NCI-H1436 (cell line): ENCODE measurements at regions not wholly inside any gene's neighbourhood (a gene's known extent, or its start where the extent isn't known, plus 50 kb on each side); places are given as distances from the start of the nearest gene placed in this dataset.
"Not testable (repeated sequence)": the region's sequence is repeated elsewhere in the genome, so short reads cannot be mapped to it uniquely, and the experiment has no call there.

ENCODE experiments used
- DNase-seq: peaks from one replicate; lab custom pipeline; 2025; lab: John Stamatoyannopoulos, UW

DNA sequence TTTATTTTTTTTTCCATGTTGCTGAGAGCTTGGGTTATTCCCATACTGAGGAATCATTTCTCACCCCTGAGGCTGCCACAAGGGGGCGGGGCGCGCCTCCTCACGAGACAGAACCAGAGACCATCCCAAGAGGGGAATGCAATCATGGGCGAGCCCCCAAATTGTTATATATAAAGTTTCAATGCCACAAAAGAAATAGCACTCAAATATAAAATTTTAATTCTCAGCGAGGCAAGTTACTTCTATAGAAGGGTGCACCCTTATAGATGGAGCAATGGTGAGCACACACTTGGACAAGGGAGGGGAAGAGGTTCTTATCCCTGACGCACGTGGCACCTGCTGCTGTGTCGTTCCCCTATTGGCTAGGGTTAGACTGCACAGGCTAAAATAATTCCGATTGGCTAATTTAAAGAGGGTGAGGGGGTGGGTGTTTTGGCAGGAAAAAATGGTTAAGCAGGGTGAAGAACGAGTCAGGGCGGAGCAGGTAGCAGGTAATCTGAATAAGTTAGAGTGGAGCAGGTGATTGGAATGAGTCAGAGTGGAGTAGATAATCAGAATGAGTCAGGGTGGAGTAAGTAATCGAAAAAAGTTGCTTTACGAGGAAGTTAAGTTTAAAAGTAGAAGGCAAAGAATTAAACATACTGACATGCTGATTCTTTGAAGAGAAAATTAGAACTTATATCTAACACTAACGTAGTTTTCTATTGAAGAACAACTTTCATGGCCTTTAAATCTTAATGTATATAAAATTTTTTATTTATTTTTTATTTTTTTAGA is 177.5 kb downstream of the MTCL1 start:
- DNase-seq: no peak

DNA sequence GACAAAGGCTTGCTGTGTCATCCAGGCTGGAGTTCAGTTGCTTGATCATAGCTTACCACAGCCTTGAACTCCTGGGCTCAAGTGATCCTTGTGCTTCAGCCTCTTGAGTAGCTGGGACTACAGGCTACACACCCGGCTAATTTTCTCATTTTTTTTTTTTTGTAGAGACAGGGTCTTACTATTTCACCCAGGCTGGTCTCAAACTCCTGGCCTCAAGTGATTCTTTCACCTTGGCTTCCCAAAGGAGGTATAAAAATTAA is 178.0 kb downstream of the MTCL1 start:
- no peak for DNase-seq

DNA sequence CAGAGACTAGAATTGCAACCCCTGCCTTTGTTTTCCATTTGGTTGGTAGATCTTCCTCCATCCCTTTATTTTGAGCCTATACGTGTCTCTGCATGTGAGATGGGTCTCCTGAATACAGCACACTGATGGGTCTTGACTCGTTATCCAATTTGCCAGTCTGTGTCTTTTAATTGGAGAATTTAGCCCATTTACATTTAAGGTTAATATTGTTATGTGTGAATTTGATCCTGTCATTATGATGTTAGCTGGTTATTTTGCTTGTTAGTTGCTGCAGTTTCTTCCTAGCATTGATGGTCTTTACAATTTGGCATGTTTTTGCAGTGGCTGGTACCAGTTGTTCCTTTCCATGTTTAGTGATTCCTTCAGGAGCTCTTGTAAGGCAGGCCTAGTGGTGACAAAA is 182.5 kb downstream of the MTCL1 start:
- DNase-seq: not testable (repeated sequence)

DNA sequence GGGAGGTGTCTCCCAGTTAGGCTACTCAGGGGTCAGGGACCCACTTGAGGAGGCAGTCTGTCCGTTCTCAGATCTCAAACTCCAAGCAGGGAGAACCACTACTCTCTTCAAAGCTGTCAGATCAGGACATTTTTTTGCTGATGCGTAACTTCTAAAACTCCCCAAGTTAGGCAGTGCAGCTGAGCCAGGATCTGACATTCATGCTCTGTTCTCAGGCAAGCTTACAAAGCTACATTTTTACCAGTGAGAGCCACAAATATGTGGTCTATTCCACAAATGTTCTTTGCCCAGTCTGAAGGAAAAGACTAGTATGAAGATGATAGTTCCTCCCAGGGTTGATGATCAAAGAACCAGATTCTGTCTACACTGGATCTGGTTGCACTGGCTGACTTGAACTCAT is 184.1 kb downstream of the MTCL1 start:
- DNase-seq: no peak

DNA sequence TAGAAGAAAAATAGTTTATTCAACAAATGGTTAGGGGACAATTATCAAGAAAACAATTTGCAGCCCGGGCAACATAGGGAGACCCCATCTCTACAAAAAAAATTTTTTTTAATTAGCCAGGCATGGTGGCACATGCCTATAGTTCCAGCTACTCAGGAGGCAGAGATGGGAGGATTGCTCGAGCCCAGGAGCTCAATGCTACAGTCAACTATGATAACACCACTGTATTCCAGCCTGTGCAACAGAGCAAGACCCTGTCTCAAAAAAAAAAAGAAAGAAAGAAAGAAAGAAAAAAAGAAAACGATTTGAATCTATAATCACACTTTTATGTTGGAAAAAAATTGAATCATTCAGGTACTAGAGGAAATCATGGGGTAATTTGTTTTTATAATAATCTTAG is 185.1 kb downstream of the MTCL1 start:
- DNase-seq: not testable (repeated sequence)

DNA sequence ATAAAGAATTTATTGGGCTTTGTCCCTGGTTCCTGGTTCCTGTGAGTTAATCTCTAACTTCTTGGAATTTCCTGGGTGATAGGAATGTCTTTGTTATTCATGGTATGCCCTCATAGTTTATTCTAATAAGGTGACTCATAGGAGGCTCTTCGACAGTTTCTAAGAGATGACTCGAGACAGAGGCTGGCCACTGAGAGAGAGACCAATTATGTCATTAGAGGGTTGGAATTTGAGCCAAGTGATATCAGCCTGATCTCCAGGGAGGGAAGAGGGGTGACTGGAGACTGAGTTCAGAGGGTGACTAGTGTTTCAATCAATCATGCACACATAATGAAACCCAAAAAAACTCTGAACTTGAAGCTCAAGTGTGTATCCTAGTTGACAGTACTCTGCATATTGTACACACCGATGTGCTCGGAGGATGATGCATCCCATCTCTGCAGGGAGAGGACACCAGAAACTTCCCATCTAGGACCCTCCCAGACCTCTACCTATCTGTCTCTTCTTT is 185.7 kb downstream of the MTCL1 start:
- DNase-seq: no peak

DNA sequence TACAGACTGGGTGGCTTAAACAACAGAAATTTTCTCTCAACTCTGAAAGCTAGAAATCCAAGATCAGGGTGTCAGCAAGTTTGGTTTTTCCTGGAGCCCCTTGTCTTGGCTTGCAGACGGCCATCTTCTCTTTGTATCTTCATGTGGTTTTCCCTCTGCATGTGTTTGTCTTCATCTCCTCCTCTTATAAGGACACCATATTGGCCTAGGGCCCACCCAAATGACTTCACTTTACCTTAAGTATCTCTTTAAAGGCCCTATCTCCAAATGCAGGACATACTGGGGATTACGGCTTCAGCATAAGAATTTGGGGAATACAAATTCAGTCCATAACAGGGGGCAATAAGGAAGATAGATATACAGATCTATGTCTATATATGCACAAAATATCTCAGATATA is 187.9 kb downstream of the MTCL1 start:
- no peak for DNase-seq

DNA sequence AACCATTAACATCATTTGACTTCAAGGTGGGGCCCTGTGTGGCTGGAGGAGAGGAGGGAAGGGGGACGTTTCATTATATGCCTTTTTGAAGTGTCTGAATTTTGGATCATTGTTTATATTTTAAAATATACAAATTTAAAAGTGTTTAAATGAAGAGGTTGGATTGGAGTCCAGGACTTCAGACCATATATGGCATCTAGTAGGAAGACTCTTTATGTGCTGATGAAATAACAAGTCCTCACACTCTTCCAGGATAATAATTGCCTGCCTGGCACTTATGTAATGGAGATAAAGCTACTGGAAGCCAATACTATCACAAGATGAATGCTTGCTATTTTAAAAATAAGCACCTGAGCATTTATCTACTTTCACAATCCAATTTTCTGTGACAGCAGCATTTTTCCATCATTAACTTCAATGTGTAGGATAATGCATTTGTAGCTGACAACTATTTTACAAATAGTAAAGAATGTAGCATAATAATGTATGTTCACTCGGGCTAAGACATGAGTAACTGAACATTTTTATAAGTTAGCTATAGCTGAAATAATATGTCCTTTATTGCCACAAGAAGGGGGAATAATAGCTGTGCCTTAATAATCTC is 188.4 kb downstream of the MTCL1 start:
- DNase-seq: no peak

DNA sequence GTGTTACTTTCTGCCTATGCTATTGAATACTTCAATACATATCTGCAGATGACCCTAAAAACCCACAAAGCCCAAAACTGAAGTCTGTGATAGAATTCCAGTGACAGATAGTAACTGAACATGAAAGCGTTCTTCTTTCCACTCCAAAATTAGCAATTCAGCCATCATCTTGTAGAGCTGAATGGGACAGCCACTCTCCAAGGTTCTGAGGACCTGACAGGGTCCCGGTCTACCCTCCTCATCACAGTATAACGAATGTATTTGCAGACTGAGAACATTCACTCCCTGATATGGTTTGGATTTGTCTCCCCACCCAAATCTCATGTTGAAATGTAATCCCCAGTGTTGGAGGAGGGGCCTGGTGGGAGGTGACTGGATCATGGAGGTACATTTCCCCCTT is 189.5 kb downstream of the MTCL1 start:
- DNase-seq: no peak

DNA sequence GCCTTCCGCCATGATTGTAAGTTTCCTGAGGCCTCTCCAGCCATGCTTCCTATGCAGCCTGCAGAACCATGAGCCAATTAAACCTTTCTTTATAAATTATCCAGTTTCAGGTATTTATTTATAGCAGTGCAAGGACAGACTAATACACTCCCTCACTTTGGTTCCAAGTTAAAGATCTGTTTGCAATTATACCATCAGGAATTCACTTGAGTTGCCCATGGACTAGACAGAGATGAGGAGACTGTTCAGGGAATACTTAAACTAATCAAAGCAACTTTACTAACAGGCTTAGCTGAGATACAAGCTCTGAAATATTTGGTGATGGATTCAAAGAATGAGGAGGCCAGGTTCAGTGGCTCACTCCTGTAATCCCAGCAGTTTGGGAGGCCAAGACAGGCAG is 190.0 kb downstream of the MTCL1 start:
- no peak for DNase-seq

DNA sequence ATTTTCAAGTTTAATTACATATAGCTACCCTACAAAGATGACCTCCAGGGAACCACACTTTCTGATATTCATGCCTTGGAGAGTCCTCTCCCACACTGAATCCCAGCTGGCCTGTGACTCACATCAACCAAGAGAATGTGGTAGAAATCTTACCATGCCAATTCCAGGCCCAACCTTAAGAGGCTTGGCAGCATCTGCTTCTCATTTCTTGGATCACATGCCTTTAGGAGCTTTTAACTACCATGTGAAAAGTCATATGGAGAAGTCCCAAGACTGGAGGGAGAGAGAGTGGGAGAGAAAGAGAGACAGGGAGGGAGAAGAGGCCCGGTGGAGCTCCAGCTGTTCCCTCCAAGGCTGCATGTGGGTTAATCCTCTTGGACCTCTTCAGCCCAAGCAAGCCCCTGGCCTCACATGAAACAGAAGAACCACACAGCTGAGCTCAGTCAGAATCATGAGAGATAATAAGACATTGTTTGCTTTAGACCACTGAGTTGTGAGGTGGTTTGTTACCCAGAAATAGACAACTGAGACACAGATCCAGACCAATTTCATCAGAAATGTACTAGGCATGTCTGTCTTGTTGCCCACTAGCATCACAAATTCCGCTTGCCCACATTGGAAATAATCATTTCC is 190.7 kb downstream of the MTCL1 start:
- no peak for DNase-seq

DNA sequence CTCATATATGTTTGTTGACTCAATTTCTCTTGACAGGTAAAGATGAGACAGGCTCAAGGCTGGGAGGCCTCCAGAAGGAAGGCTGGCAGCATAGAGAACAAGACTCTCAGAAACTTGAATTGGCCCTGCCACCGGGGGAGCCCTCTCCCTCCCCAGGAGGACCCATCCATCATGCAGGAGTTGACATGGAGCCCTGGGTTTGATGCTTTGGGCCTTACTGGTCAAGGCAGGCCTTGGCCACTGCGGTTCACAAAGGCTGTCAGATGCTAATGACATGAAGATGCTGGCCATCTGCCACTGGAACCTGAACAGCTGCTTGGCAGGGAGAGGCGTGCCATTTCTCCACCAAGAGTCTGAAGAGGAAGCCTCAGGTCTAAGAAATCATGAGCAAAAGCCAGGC is 193.6 kb downstream of the MTCL1 start:
- DNase-seq: no peak

DNA sequence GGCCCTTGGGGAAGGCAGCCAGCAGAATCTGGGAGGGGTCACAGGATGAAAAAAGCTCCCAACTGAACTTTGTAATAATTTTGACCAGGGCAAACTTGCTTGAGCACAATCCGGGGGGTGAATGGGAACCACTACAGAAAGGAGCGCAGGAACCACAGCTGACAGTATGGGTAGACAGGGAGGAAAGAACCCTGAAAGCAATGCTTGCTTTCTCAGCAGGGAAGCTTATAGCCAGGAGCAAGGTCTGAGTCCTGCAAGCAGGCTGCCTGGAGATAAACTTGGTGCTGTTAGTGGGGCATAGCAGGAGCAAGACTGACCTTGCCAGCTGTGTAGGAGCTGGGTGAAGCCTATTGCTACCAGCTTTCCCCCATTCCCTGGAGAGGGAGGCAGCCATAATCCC is 195.2 kb downstream of the MTCL1 start:
- DNase-seq: no peak

DNA sequence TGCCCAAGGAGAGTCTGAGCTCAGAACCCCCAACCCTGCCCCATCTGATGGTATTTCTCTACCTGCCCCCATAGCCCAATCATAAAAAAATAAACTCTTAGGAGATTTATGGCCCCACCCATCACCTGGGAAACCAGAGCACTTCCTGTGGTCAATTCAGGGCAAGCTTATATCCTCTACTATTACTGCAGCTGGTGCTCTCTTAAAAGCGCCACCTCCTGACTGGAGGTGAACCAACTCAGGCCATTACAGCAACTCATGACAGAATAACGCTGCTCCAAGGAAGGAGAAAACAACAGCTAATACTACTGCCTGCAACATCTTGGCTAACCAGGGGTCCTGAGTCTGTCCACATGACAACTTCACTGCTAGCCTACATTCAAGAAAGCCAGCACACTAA is 195.7 kb downstream of the MTCL1 start:
- DNase-seq: no peak

DNA sequence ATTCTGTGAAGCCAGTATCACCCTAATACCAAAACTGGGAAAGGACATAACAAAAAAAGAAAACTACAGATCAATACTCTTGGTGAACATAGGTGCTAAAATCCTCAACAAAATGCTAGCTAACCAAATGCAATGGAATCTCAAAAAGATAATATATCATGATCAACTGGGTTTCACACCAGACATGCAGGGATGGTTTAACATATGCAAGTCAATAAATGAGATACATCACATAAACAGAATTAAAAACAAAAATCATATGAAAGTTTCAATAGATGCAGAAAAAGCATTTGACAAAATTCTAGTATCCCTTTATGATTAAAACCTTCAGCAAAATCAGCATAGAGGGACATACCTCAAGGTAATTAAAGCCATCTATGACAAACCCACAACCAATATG is 198.2 kb upstream of the NDUFV2 start:
- DNase-seq: no peak

DNA sequence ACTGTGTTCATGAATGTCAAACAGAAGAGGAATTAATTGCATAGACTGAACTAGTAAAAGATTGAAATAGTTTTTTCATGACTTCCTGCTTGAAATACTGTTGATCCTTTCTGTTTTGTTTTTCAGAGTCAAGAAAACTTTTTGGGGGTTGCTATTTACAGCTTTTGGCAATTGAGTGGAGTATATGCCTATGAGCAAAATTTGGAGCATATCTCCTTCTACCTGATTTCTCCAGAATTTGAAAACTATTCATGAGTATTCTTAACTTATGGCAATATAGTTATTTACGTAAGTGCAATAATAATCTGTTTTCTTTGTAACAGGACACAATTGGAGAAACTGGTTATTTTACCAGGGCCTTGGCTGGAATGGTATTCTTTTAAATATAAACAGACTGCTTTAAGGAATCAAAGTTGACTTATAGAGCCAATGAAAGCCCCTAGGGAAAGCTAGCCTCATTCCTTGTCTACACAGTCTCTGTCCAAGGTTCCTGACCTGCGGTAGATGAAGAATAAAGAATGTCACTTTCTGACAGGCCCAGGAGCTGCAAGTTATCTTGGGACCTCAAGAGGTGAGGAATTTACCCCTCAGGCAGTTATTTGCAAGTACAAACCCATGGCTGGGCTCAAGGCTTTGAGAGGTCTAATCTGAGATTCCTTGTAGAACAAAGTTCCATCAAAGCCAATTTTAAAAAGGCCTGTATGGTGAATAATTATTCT is 193.5 kb upstream of the NDUFV2 start:
- DNase-seq: no peak

DNA sequence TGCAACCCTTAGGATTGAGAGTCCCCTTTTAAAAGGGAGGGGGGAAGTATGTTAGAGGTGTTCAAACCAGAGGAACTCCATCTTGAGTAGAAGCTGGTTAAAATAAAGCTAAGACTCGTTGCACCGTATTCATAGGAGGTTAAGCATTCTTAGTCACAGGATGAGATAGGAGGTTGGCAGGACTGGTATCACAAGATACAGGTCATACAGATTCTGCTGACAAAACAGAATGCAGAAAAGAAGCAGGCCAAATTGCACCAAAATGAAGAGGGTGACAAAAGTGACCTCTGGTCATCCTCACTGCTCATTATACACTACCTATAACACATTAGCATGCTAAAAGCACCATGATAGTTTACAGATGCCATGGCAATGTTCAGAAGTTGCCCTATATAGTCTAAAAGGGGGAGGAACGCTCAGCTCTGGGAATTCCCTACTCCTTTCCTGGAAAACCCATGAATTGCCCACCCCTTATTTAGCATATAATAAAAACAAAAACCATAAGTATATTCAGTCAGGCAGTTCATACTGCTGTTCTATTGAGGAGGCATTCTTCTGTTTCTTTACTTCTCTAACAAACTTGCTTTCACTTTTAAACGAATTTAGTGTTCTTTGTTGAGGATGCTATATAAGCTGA is 192.2 kb upstream of the NDUFV2 start:
- DNase-seq: no peak

DNA sequence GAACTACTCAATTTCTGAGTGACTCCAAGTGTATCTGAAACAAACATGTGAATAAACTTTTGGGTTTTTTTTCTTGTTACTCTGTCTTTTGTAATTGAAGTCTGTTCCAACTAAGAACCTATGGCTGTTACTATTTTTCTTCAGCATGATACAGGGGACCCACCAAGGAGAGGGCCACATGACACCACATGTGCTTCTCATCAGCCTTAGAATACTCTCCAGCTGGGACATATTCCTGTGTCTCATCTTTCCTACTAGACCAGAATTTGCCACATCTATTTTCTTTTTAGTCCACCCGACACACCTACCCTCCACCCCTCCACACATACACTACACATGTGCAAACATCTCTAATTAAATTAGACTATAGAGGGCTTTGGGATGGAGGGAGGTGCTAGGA is 191.7 kb upstream of the NDUFV2 start:
- DNase-seq: no peak

DNA sequence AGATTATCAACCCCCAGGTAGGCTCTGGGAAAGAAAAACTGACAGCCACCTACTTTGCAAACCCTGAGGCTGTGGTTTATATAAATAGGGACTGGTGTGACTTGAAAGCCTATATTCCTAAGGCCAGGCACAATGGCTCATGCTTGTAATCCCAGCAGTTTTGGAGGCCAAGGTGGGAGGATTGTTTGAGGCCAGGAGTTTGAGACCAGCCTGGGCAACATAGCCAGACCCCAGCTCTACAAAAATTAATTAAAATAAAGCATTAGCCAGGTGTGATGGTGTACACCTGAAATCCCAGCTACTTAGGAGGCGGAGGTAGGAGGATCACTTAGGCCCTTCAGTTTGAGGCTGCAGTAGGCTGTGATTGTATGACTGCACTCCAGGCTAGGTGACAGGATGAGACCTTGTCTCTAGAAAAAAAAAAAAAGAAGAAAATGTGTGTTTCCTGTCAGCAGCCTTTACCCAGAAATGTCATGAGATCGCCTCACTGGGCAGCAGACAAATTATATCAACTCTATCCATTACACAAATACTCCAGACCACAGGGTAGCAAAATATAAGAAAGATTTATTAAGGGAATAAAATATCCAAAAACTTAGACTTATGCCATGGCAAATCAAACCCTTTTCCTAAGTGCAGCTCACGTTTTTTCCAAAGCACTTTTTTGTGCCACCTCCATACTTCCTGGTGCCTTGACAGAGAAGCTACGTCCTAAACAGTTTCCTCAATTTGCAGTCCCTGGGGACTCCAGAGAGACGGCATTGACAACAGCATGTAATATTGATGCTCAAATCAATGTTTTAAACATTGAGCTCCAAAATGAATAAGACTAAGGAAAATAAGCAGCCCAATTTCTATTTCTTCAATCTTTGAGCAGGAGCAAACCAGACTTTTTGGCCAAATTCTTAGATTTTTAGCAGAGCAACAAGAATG is 190.8 kb upstream of the NDUFV2 start:
- DNase-seq: no peak

DNA sequence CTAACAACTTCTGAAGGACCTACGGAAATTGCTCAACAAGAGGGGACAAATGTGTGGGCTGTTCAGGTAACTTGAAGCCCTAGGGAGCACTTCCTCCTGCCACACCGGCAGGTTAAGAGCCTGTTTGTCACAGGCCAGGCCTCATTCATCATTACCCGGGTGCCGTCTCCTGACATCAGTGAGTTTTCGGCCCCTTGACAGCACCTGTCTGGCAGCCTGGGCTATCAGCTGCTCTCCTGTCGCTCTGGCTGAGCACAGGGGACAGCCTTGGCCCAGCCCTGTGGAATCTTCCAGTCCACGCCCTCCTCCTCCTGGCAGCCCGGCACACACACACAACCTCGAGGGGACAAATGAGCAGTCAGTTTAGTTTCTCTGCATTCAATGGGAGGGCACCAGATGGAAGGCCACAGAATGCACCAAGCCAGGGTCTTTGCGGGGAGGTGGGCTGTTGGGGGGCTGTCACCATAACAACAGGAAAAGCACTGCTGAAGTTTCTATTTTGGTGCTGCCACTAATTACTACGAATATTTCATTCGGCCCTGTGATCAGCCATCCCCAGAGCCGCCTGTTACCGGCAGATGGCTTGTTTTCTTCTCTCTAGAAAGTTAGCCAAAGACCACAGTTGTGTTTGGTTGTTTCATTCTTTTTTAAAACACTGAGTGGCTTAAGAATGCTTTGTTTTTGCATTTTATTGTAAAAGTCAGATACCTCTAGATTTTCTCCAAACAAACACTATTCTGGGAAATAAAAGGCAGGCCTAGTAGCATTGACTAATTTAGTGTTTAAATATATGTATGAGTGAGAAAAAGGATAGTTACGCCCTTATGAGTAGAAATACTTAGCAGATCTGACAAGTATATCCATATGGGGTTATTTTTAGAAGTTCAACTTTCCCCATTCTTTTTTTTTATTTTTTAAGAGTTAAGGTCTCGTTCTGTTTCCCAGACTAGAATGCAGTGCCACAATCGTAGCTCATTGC is 189.9 kb upstream of the NDUFV2 start:
- DNase-seq: no peak
